ENCODE measurements at regions not wholly inside any gene's neighbourhood (a gene's known extent, or its start where the extent isn't known, plus 50 kb on each side); places are given as distances from the start of the nearest gene placed in this dataset.

GRCh38 chr11:110774138-110775014, 62.1 kb upstream of the ARHGAP20 start:
- TF ChIP-seq, protein P1, sequence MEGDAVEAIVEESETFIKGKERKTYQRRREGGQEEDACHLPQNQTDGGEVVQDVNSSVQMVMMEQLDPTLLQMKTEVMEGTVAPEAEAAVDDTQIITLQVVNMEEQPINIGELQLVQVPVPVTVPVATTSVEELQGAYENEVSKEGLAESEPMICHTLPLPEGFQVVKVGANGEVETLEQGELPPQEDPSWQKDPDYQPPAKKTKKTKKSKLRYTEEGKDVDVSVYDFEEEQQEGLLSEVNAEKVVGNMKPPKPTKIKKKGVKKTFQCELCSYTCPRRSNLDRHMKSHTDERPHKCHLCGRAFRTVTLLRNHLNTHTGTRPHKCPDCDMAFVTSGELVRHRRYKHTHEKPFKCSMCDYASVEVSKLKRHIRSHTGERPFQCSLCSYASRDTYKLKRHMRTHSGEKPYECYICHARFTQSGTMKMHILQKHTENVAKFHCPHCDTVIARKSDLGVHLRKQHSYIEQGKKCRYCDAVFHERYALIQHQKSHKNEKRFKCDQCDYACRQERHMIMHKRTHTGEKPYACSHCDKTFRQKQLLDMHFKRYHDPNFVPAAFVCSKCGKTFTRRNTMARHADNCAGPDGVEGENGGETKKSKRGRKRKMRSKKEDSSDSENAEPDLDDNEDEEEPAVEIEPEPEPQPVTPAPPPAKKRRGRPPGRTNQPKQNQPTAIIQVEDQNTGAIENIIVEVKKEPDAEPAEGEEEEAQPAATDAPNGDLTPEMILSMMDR (IDR thresholded peaks at IDR 0.05), result peak in 3 of 4 donors; percentile 13 to 33 (median 29)
- no peak for TF ChIP-seq POLR2A (IDR thresholded peaks at IDR 0.05)
